IPS-NIHi11 (cell line): ENCODE measurements at regions not wholly inside any gene's neighbourhood (a gene's known extent, or its start where the extent isn't known, plus 50 kb on each side); places are given as distances from the start of the nearest gene placed in this dataset.
"Not testable (repeated sequence)": the region's sequence is repeated elsewhere in the genome, so short reads cannot be mapped to it uniquely, and the experiment has no call there.

Source experiments
- DNase-seq: peaks from one replicate; pipeline ENCODE4 v3.0.0; 2012; ENCODE audit warnings: mixed read lengths, low spot score

DNA sequence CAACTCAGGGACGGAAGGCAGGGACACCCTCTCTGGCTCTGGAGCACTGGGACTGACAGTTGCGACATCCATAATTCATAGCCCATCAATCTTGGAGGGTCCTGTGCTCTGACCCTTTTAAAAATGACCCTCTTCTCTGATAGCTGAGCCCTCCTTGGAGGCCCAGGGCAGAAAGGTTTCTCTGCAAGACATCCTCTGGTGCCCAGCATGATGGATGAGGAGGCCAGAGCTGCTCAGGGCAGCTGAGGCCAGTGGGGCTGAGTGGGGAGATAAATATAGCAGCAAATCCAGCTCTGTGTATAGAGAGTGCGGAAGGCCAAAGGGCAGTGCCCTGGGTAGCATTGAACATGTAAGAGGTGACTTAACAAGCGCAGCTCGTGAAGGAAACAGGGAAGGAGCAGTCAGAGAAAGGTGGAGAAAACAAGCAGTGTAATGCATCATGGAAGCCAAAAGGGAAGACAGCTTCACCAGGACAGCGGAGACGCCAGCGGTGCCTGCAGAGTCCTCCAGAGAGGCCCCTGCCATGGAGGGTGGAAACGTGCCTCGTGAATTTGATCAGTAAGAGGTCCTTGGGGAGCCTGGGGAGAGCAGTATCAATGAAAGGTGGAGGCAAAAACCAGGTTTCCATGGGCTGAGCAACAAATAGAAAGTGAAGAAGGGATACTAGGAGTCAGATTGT lies 50.4 kb upstream of the FMOD start:
- DNase-seq = peak; percentile 5

- no peak for DNase-seq
These were observed 51.2 kb upstream of the FMOD start for GRCh38 chr1:203402152-203402551.

DNA sequence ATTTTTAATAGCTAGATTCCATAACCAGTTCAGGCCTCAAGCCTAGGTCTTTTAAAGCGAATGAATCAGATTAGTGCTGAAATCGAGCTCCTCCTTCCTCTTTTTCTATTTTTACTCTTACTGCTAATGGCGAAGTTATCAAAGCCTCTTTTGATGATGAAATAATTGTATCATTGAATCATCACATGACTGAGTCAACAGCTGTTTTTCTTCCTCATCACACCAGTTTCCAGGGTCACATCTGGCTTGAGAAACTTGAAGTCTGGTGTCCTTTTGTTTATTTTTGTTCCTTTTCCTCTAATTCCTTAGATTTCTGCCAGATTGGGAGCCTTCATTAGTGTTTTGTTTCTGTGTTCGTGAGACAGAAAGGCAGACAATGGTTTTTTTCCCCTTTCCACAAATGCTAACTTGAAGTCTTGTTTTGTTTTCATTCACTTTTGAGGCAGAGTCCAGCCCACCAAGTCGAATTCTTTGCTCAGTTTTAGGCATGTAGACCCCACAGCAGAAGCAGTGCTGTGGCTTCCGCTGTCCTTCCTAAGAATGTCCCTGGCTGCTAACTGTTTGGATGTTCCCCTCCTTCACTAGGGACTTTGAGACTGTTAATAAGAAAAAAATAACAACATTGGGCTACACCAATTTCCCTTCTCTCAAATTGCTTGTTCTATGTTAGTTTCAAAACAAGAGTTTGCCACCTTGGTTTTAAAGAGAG lies 51.9 kb upstream of the FMOD start:
- no peak for DNase-seq

DNA sequence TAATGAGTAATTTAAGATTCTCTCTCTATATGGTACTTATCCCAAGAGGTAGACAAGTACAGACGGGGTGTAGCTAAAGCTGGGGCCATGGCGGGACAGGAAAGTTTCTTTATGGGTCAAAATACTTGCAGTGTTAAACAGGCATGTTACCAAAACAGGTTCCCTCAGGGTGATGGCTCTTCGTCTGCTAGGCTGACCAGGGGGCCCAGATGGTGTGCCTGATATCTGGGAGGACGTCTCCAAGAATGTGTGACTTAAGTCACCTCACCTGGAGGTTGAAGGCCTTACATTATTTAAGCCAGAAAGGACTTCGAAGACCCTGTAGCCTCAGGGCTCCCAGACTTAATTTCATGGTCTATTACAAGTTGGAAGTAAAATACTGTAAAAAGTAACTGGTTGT lies 52.7 kb upstream of the FMOD start:
- no peak for DNase-seq

GRCh38 chr1:203404546-203404945 lies 53.6 kb upstream of the FMOD start:
- DNase-seq = no peak

- no peak for DNase-seq
These were observed 54.9 kb upstream of the FMOD start for GRCh38 chr1:203405703-203406438.

- no peak for DNase-seq
These were observed 55.6 kb upstream of the FMOD start for GRCh38 chr1:203406446-203407045.

DNA sequence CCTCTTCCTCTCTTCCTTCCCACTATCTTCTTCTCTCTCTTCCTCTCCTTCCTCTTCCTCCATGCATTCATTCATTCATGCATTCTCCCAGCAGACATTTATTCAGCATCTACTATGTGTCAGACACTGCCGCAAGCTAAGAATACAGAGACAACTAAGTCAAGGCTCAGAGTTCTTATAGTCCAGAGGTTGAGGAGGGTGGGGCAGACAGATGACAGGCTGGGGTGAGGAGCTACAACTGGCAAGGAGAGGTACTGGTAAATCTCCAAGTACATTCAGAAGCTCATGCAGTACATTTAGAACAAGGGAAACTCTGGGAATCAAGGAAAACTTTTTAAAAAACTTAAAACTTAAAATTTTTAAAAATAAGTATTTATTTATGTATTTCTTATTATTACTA lies 56.4 kb upstream of the FMOD start:
- DNase-seq = no peak

- no peak for DNase-seq
These were observed 57.9 kb upstream of the FMOD start for GRCh38 chr1:203408486-203409481.

- DNase-seq = no peak
These were observed 59.4 kb upstream of the FMOD start for GRCh38 chr1:203410182-203410900.

DNA sequence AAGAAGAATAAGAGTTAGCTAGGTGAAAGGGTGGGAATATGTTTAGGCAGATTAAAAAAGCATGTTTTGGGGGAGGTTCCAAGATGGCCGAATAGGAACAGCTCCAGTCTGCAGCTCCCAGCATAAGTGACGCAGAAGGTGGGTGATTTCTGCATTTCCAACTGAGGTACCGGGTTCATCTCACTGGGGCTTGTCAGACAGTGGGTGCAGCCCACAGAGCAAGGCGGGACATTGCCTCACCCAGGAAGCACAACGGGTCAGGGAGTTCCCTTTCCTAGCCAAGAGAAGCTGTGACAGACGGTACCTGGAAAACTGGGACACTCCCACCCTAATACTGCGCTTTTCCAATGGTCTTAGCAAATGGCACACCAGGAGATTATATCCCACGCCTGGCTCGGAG lies 60.5 kb upstream of the FMOD start:
- not testable (repeated sequence) for DNase-seq

DNA sequence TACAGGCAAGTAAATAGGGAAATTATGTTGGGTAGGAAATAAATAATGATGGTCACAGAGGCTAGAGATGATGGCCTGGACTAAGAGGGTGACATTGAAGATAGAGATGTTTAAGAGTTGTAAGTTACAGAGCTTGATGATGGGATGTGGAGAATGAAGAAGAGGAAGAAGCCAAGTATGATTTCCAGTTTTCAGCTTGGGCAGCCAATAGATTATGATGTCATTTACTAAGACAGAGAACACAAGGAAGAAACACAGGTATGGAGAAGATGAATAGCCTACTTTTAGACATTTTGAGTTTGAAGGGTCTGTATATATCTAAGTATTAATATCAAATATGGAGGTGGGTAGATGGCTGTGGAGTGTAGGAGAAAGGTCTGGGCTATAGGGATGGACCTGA lies 56.0 kb upstream of the PRELP start:
- no peak for DNase-seq

DNA sequence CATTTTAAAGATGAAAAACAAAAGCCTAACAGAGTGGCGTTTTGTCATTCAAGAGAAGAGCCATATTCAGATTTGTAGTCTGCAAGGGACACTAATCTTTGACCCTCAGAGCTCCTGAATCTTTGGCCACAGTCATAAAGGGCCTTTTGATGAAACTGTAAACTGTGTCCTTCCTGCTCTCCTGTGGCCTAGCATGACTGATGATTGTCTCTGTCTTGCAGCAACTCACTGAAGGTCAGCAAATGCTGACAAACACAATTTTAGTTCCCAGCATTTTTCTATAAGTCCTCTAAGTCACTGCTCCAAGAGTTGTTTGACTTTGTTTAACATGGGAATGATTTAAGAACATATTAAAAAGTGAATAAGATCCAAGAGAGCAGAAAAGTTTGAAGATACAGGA lies 55.3 kb upstream of the PRELP start:
- DNase-seq = no peak

GRCh38 chr1:203421246-203421645 lies 54.4 kb upstream of the PRELP start:
- no peak for DNase-seq

DNA sequence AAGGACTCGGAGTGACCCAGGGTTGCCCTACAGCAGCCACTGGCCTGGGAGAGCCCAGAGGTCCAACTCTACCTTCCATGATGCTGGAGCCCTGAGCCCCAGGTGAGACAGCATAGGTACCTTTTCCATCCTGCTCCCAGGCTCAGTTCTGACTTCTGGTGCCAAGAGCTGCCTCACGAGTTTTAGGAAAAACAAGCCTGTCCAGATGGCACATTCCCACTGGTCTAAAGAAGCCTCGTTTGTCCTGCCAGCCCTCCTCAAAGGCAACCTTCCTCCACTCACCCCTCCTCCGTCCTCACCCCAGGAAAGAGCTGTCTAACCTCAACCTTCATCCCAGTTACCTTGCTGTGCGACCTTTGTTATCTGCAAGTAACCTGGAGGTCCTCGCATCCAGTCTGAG lies 53.5 kb upstream of the PRELP start:
- DNase-seq = no peak

- no peak for DNase-seq
These were observed 53.0 kb upstream of the PRELP start for GRCh38 chr1:203422656-203423055.

GRCh38 chr1:203424285-203424684 lies 51.3 kb upstream of the PRELP start:
- DNase-seq = no peak

DNA sequence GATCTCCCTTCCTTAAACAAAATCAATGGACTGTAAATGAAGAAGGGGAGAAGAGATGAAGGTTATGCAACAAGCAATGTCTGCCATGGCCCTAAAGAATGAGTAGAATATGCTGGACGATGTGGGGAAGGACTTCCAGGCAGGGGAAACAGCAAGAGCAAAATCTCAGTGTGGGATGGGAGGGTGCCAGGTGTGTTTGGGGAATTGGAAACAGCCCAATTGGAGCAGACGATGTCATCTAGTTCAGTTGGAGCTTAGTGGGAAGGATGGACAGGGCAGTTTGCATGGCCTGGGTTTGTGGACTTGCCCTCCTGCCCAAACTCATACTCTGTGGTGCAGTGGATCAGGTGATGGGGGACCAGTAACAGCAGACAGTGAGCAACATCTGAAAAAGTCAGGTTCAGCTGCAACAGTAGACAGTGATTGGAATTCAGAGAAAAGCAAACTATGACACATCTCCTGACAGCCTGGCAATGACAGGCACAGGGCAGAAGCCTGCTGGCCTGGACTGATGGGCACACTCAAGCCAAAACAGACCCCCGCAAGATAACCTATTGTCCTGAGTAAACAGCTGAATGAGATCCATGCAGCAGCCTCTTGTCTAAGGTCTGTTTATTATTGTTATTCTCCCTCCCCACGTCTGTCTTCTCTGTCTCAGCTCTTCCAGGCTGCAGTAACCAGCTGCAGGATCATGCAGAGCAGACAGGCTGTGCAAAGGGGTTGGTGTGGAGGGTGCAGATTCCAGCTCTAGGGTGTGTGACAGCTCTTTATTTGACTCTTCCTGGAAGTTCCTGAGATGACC lies 50.5 kb upstream of the PRELP start:
- DNase-seq = no peak

GRCh38 chr1:203425663-203425975 lies 50.0 kb upstream of the PRELP start:
- DNase-seq = no peak
